ENCODE measurements at regions not wholly inside any gene's neighbourhood (a gene's known extent, or its start where the extent isn't known, plus 50 kb on each side); places are given as distances from the start of the nearest gene placed in this dataset.

DNA sequence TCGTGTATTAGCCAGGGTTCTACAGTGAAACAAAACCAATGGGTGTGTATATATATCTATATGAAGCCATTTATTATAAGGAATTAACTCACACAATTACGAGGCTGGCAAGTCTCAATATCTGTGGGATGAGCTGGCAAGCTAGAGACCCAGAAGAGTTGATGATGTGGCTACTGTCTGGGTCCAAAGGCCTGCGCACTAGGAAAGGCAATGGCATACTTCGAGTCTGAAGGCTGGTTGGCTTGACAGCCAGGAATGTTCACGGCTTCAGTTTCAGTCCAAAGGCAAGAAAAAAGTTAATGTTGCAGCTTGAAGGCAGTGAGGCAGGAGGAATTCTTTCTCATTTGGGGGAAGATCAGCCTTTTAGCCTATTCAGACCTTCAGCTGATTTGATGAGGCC is 893.3 kb upstream of the LRFN5 start:
- Histone ChIP-seq H3K4me1 (ENCODE audit: control insufficient read depth, extremely low read depth, insufficient read depth, low read length) (no peaks in the 10 kb centered on the region), H4K20me1 (ENCODE audit: control insufficient read depth, extremely low read depth, insufficient read depth, low read length) (no peaks in the 10 kb centered on the region), H2AFZ (ENCODE audit: low read length) (no peak overlapping the region), H3K9ac (ENCODE audit: insufficient read depth, low read length) (no peak overlapping the region), H3K27me3 (ENCODE audit: control insufficient read depth, insufficient read depth, low read length) (no peaks in the 10 kb centered on the region), H3K36me3 (ENCODE audit: control insufficient read depth, insufficient read depth, low read length) (no peaks in the 10 kb centered on the region), H3K4me2 (ENCODE audit: extremely low read depth, insufficient read depth, low read length) (no peak overlapping the region), H3K4me3 (replicated peaks in 1 of 4; ENCODE audit: control extremely low read depth in 1 of 4, insufficient read depth in 1 of 4, low read depth in 3 of 4, low read length in 4 of 4) (no peak overlapping the region), H3K27ac (ENCODE audit: insufficient read depth, low read length) (no peak overlapping the region), H3K9me3 (ENCODE audit: control insufficient read depth, insufficient read depth, low read depth, low read length) (no peaks in the 10 kb centered on the region), H3K79me2 (ENCODE audit: control insufficient read depth, insufficient read depth, low read length) (no peaks in the 10 kb centered on the region)
- TF ChIP-seq EZH2 (IDR thresholded peaks at IDR 0.05; ENCODE audit: low read length, missing control alignments) = no peak
- TF ChIP-seq, protein P1, sequence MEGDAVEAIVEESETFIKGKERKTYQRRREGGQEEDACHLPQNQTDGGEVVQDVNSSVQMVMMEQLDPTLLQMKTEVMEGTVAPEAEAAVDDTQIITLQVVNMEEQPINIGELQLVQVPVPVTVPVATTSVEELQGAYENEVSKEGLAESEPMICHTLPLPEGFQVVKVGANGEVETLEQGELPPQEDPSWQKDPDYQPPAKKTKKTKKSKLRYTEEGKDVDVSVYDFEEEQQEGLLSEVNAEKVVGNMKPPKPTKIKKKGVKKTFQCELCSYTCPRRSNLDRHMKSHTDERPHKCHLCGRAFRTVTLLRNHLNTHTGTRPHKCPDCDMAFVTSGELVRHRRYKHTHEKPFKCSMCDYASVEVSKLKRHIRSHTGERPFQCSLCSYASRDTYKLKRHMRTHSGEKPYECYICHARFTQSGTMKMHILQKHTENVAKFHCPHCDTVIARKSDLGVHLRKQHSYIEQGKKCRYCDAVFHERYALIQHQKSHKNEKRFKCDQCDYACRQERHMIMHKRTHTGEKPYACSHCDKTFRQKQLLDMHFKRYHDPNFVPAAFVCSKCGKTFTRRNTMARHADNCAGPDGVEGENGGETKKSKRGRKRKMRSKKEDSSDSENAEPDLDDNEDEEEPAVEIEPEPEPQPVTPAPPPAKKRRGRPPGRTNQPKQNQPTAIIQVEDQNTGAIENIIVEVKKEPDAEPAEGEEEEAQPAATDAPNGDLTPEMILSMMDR (conservative IDR thresholded peaks at IDR 0.05 in 1 of 2, IDR thresholded peaks at IDR 0.05 in 1 of 2; ENCODE audit: low read depth in 1 of 2, low read length in 2 of 2) = no peak
- DNase-seq (ENCODE audit: low read depth in 2 of 2) = no peak

- TF ChIP-seq, protein P1 (conservative IDR thresholded peaks at IDR 0.05 in 1 of 2, IDR thresholded peaks at IDR 0.05 in 1 of 2; ENCODE audit: low read depth in 1 of 2, low read length in 2 of 2) = no peak
- no peak for TF ChIP-seq EZH2 (IDR thresholded peaks at IDR 0.05; ENCODE audit: low read length, missing control alignments)
- no peaks in the 10 kb centered on the region for H3K36me3 ChIP-seq (ENCODE audit: control insufficient read depth, insufficient read depth, low read length)
- H4K20me1 ChIP-seq (ENCODE audit: control insufficient read depth, extremely low read depth, insufficient read depth, low read length) = no peaks in the 10 kb centered on the region
- no peak overlapping the region for H3K9ac ChIP-seq (ENCODE audit: insufficient read depth, low read length)
- no peak overlapping the region for H3K4me3 ChIP-seq (replicated peaks in 1 of 4; ENCODE audit: control extremely low read depth in 1 of 4, insufficient read depth in 1 of 4, low read depth in 3 of 4, low read length in 4 of 4)
- peak in 1 of 2 donors; percentile 0 for DNase-seq (ENCODE audit: low read depth in 2 of 2)
- H2AFZ ChIP-seq (ENCODE audit: low read length) = no peak overlapping the region
- no peaks in the 10 kb centered on the region for H3K27me3 ChIP-seq (ENCODE audit: control insufficient read depth, insufficient read depth, low read length)
- no peaks in the 10 kb centered on the region for H3K9me3 ChIP-seq (ENCODE audit: control insufficient read depth, insufficient read depth, low read depth, low read length)
- no peaks in the 10 kb centered on the region for H3K4me1 ChIP-seq (ENCODE audit: control insufficient read depth, extremely low read depth, insufficient read depth, low read length)
- no peak overlapping the region for H3K4me2 ChIP-seq (ENCODE audit: extremely low read depth, insufficient read depth, low read length)
- no peaks in the 10 kb centered on the region for H3K79me2 ChIP-seq (ENCODE audit: control insufficient read depth, insufficient read depth, low read length)
- no peak overlapping the region for H3K27ac ChIP-seq (ENCODE audit: insufficient read depth, low read length)
These were observed 909.4 kb upstream of the LRFN5 start for GRCh38 chr14:40697231-40697630.

DNA sequence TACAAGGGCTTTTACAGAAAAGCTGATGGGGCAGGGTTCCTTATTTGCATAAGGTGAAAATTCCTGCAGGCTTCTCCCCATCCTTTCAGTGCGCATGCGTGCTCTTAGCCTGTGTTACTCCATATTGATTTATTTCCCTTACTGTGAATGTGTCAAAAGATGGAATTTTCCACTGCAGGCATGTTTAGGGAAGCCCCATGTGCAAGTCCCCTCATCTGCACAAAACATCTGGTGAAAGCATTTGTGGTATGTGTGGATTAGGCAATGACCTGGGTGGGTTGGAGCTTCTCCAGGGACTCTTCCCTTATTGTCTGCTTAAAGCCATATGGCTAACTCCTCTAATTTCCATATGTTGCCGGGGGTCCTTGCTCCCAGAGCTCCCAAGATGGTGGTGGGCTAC is 912.7 kb upstream of the LRFN5 start:
- TF ChIP-seq EZH2 (IDR thresholded peaks at IDR 0.05; ENCODE audit: low read length, missing control alignments) = no peak
- TF ChIP-seq, protein P1 (conservative IDR thresholded peaks at IDR 0.05 in 1 of 2, IDR thresholded peaks at IDR 0.05 in 1 of 2; ENCODE audit: low read depth in 1 of 2, low read length in 2 of 2) = no peak
- Histone ChIP-seq H2AFZ (ENCODE audit: low read length) (no peak overlapping the region), H3K27ac (ENCODE audit: insufficient read depth, low read length) (no peak overlapping the region), H3K79me2 (ENCODE audit: control insufficient read depth, insufficient read depth, low read length) (no peaks in the 10 kb centered on the region), H3K4me2 (ENCODE audit: extremely low read depth, insufficient read depth, low read length) (no peak overlapping the region), H4K20me1 (ENCODE audit: control insufficient read depth, extremely low read depth, insufficient read depth, low read length) (no peaks in the 10 kb centered on the region), H3K36me3 (ENCODE audit: control insufficient read depth, insufficient read depth, low read length) (no peaks in the 10 kb centered on the region), H3K27me3 (ENCODE audit: control insufficient read depth, insufficient read depth, low read length) (no peaks in the 10 kb centered on the region), H3K9me3 (ENCODE audit: control insufficient read depth, insufficient read depth, low read depth, low read length) (no peaks in the 10 kb centered on the region), H3K4me3 (replicated peaks in 1 of 4; ENCODE audit: control extremely low read depth in 1 of 4, insufficient read depth in 1 of 4, low read depth in 3 of 4, low read length in 4 of 4) (no peak overlapping the region), H3K9ac (ENCODE audit: insufficient read depth, low read length) (no peak overlapping the region), H3K4me1 (ENCODE audit: control insufficient read depth, extremely low read depth, insufficient read depth, low read length) (no peaks in the 10 kb centered on the region)
- DNase-seq (ENCODE audit: low read depth in 2 of 2) = no peak

Measured in fibroblast of lung (primary cell).